GM12878 (cell line): ENCODE measurements at regions not wholly inside any gene's neighbourhood (a gene's known extent, or its start where the extent isn't known, plus 50 kb on each side); places are given as distances from the start of the nearest gene placed in this dataset.

Experiments used
- IRF4 ChIP-seq: IDR thresholded peaks from 2 replicates; pipeline ENCODE4 v1.6.1; 2011; ENCODE audit warnings: low read depth, low read length
- JUND ChIP-seq: IDR thresholded peaks from 2 replicates; pipeline ENCODE4 v1.6.1; 2012; ENCODE audit warnings: low read depth, mild to moderate bottlenecking, low read length, improper control_type of control experiment, moderate library complexity
- POLR2AphosphoS2 ChIP-seq: IDR thresholded peaks from 2 replicates; pipeline ENCODE4 v1.6.1; 2011; ENCODE audit warnings: low read depth, mild to moderate bottlenecking, low read length, improper control_type of control experiment, moderate library complexity
- TF ChIP-seq, protein P1 (sequence below): fragments of 450-650 bp; formaldehyde crosslinking; IDR thresholded peaks from 2 replicates; pipeline ENCODE4 v1.4.0; 2020; ENCODE audit warnings: mild to moderate bottlenecking, moderate library complexity

DNA sequence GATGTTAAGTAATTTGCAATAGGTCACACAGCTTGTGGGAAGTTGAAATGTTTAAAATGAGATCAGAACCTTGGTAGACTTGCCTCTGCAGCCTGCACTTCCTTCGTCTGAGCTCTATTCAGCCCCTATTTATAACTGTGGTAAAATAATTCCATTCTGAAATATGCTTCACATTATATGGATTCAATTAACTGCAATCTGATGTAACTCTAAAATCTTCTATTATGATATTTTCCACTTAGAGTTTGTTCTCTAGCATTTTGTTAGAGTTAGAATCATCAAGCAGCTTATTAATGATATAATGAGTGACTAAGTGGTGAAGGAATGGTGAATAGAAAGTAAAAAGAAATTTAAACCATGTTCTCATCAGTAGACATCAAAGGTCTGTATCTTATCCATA, 139.6 kb upstream of the ARHGAP28 start:
- TF ChIP-seq, protein P1, sequence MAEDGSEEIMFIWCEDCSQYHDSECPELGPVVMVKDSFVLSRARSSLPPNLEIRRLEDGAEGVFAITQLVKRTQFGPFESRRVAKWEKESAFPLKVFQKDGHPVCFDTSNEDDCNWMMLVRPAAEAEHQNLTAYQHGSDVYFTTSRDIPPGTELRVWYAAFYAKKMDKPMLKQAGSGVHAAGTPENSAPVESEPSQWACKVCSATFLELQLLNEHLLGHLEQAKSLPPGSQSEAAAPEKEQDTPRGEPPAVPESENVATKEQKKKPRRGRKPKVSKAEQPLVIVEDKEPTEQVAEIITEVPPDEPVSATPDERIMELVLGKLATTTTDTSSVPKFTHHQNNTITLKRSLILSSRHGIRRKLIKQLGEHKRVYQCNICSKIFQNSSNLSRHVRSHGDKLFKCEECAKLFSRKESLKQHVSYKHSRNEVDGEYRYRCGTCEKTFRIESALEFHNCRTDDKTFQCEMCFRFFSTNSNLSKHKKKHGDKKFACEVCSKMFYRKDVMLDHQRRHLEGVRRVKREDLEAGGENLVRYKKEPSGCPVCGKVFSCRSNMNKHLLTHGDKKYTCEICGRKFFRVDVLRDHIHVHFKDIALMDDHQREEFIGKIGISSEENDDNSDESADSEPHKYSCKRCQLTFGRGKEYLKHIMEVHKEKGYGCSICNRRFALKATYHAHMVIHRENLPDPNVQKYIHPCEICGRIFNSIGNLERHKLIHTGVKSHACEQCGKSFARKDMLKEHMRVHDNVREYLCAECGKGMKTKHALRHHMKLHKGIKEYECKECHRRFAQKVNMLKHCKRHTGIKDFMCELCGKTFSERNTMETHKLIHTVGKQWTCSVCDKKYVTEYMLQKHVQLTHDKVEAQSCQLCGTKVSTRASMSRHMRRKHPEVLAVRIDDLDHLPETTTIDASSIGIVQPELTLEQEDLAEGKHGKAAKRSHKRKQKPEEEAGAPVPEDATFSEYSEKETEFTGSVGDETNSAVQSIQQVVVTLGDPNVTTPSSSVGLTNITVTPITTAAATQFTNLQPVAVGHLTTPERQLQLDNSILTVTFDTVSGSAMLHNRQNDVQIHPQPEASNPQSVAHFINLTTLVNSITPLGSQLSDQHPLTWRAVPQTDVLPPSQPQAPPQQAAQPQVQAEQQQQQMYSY: no peak
- no peak for TF ChIP-seq JUND
- no peak for TF ChIP-seq IRF4
- no peak for TF ChIP-seq POLR2AphosphoS2
